T-helper 1 cell treated with Interleukin-12 subunit alpha and Interleukin-12 subunit beta and Interleukin-4 antibody, amounts not matched to agents 30 μg/mL and 1 μg/mL, for 36 hours (primary cell): ENCODE measurements at regions not wholly inside any gene's neighbourhood (a gene's known extent, or its start where the extent isn't known, plus 50 kb on each side); places are given as distances from the start of the nearest gene placed in this dataset.

Experiments
- H3K27ac Mint-ChIP-seq: one replicate; pipeline ENCODE4 v1.8.0; 2021; ENCODE audit warnings: mild to moderate bottlenecking, mixed read lengths
- H3K27me3 Mint-ChIP-seq: one replicate; pipeline ENCODE4 v1.8.0; 2021; ENCODE audit warnings: low read depth, mixed read lengths
- H3K36me3 Mint-ChIP-seq: one replicate; pipeline ENCODE4 v1.8.0; 2021; ENCODE audit warnings: low read depth, mixed read lengths
- H3K4me1 Mint-ChIP-seq: one replicate; pipeline ENCODE4 v1.8.0; 2021; ENCODE audit warnings: low read depth, mixed read lengths
- H3K4me3 Mint-ChIP-seq: one replicate; pipeline ENCODE4 v1.8.0; 2021; ENCODE audit warnings: mild to moderate bottlenecking, moderate library complexity, mixed read lengths
- H3K9me3 Mint-ChIP-seq: one replicate; pipeline ENCODE4 v1.8.0; 2021; ENCODE audit warnings: mixed read lengths

DNA sequence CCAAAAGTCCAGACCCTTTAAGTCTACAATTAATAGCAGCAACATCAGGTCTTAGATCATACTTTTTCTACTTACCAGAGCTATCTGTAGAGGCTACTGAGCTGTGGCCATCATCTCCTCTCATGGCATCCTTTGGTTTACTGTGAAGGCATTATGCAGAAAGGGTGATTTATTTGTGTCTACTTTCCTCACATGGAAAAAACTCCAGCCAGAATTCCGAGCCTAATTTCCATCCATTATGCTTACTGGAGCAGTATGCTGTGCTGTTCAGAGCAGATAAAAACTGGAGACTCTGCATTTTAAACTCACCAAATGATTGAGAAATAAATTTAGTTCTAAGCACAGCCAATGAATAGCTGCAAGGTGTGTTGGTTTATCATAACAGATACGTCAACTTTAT, 581.8 kb downstream of the ETS1 start:
- Mint-ChIP-seq H3K9me3 (peaks cover 11% of the 10 kb centered on the region), H3K36me3 (no peaks in the 10 kb centered on the region), H3K4me1 (no peaks in the 10 kb centered on the region), H3K27me3 (peaks cover 28% of the 10 kb centered on the region), H3K27ac (no peak overlapping the region), H3K4me3 (no peak overlapping the region)

DNA sequence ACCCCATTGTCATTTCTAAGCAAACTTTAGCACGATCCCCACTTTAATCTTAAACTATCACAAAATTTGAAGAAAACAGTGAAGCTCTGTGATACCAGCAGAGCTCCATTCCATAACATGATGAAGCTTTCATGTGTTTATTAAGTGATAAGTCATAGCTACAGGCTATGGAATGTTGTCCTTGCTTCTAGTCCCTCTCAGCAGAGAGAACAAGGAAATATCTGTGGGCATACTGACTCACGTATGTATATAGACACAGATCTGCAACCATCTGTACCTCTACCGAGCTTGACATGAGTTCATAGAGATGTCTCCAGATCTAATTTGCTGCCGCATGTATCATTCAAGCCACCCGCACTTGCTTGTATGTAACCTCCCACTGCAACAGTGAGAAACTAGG, 588.9 kb downstream of the ETS1 start:
- Mint-ChIP-seq H3K9me3 (no peaks in the 10 kb centered on the region), H3K4me1 (no peaks in the 10 kb centered on the region), H3K36me3 (no peaks in the 10 kb centered on the region), H3K27ac (no peak overlapping the region), H3K27me3 (peaks cover 32% of the 10 kb centered on the region), H3K4me3 (no peak overlapping the region)

- Mint-ChIP-seq H3K4me3 (no peak overlapping the region), H3K27me3 (peaks cover 24% of the 10 kb centered on the region), H3K4me1 (no peaks in the 10 kb centered on the region), H3K36me3 (no peaks in the 10 kb centered on the region), H3K9me3 (no peaks in the 10 kb centered on the region), H3K27ac (no peak overlapping the region)
These were observed 589.8 kb downstream of the ETS1 start for GRCh38 chr11:127997594-127997993.

DNA sequence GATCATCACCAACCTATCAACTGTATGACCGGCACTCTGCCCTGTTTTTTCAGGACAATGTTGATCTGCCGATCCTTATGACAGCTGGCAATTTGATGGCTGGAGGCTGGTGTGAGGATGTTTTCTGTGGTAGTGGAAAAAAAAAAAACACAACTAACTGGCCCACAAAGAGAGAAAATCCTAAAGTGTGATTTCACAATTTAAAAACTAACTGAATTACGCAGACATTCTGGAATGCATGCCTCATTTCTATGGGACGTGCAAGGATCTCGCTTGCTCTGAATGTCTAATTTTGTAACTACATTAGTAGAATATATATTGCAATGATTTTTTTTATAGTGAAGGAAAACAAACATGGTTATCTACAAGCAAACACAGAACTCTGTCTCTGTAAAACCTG, 590.5 kb downstream of the ETS1 start:
- Mint-ChIP-seq H3K27me3 (peaks cover 17% of the 10 kb centered on the region), H3K27ac (no peak overlapping the region), H3K4me3 (no peak overlapping the region), H3K4me1 (no peaks in the 10 kb centered on the region), H3K36me3 (no peaks in the 10 kb centered on the region), H3K9me3 (no peaks in the 10 kb centered on the region)

GRCh38 chr11:127995921-127996320, 591.4 kb downstream of the ETS1 start:
- Mint-ChIP-seq H3K27me3 (peaks cover 17% of the 10 kb centered on the region), H3K27ac (no peak overlapping the region), H3K4me1 (no peaks in the 10 kb centered on the region), H3K36me3 (no peaks in the 10 kb centered on the region), H3K4me3 (no peak overlapping the region), H3K9me3 (no peaks in the 10 kb centered on the region)

- no peak overlapping the region for H3K27ac Mint-ChIP-seq
- no peak overlapping the region for H3K4me3 Mint-ChIP-seq
- no peaks in the 10 kb centered on the region for H3K4me1 Mint-ChIP-seq
- H3K9me3 Mint-ChIP-seq, result no peaks in the 10 kb centered on the region
- H3K27me3 Mint-ChIP-seq, result peaks cover 13% of the 10 kb centered on the region
- no peaks in the 10 kb centered on the region for H3K36me3 Mint-ChIP-seq
These were observed 592.6 kb downstream of the ETS1 start for GRCh38 chr11:127994736-127995135.

GRCh38 chr11:127993788-127994187, 593.6 kb downstream of the ETS1 start:
- H3K9me3 Mint-ChIP-seq, result no peaks in the 10 kb centered on the region
- peaks cover 13% of the 10 kb centered on the region for H3K27me3 Mint-ChIP-seq
- H3K36me3 Mint-ChIP-seq, result no peaks in the 10 kb centered on the region
- no peak overlapping the region for H3K4me3 Mint-ChIP-seq
- H3K27ac Mint-ChIP-seq, result no peak overlapping the region
- no peaks in the 10 kb centered on the region for H3K4me1 Mint-ChIP-seq

DNA sequence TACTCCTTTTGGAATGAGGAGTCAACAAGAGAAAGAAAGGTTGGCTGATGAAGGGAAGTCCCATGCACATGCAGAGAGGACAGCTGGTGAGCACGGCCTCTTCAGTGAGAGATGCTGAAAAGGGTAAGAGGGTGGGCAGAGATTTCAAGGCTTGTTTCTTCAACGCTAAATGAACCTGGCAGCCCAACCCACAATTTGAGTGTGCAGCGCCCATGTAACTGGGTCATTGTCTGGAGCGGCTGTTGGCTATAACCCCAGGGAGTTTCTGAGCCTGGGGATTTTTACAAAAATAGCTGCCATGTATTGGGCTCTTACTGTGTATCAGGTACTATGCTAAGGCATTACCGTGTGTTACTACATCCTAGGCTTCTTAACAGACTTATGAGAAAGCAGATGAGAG, 594.1 kb downstream of the ETS1 start:
- Mint-ChIP-seq H3K4me3 (no peak overlapping the region), H3K9me3 (no peaks in the 10 kb centered on the region), H3K36me3 (no peaks in the 10 kb centered on the region), H3K4me1 (no peaks in the 10 kb centered on the region), H3K27ac (no peak overlapping the region), H3K27me3 (peaks cover 13% of the 10 kb centered on the region)

GRCh38 chr11:127986073-127986472, 601.3 kb downstream of the ETS1 start:
- Mint-ChIP-seq H3K27ac (no peak overlapping the region), H3K4me3 (no peak overlapping the region), H3K4me1 (no peaks in the 10 kb centered on the region), H3K36me3 (no peaks in the 10 kb centered on the region), H3K9me3 (no peaks in the 10 kb centered on the region), H3K27me3 (no peaks in the 10 kb centered on the region)

- Mint-ChIP-seq H3K27ac (no peak overlapping the region), H3K4me3 (no peak overlapping the region), H3K4me1 (no peaks in the 10 kb centered on the region), H3K27me3 (peaks cover 12% of the 10 kb centered on the region), H3K9me3 (peaks cover 5% of the 10 kb centered on the region), H3K36me3 (no peaks in the 10 kb centered on the region)
These were observed 614.5 kb downstream of the ETS1 start for GRCh38 chr11:127972816-127973215.

DNA sequence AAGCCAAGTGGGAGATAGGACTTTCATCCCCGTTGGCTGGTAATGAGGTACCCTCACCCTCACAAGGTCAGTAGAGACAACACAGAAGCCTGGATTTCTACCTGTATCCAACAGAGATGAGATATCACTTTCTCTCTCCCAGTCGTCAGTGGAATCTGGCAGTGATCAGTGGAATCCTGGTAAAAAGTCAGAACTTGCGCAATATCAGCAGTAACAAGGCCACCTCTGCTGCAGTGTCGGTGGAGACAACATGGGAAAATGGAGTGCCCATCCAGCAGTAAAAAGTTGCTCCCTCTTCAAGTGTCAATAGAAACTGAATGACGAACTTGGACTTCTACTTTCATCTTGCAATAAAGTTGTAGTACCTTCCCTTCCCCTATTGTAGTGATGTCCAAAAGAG, 615.9 kb downstream of the ETS1 start:
- Mint-ChIP-seq H3K4me1 (no peaks in the 10 kb centered on the region), H3K9me3 (peaks cover 5% of the 10 kb centered on the region), H3K36me3 (no peaks in the 10 kb centered on the region), H3K27ac (no peak overlapping the region), H3K27me3 (peaks cover 12% of the 10 kb centered on the region), H3K4me3 (no peak overlapping the region)

GRCh38 chr11:127966821-127967220, 620.5 kb downstream of the ETS1 start:
- H3K27me3 Mint-ChIP-seq, result peaks cover 12% of the 10 kb centered on the region
- H3K4me3 Mint-ChIP-seq, result no peak overlapping the region
- H3K36me3 Mint-ChIP-seq, result no peaks in the 10 kb centered on the region
- no peaks in the 10 kb centered on the region for H3K4me1 Mint-ChIP-seq
- H3K9me3 Mint-ChIP-seq, result peaks cover 5% of the 10 kb centered on the region
- H3K27ac Mint-ChIP-seq, result no peak overlapping the region

- no peaks in the 10 kb centered on the region for H3K4me1 Mint-ChIP-seq
- peaks cover 5% of the 10 kb centered on the region for H3K9me3 Mint-ChIP-seq
- peaks cover 12% of the 10 kb centered on the region for H3K27me3 Mint-ChIP-seq
- H3K4me3 Mint-ChIP-seq, result no peak overlapping the region
- H3K27ac Mint-ChIP-seq, result no peak overlapping the region
- H3K36me3 Mint-ChIP-seq, result no peaks in the 10 kb centered on the region
These were observed 621.3 kb downstream of the ETS1 start for GRCh38 chr11:127965939-127966668.

- H3K4me1 Mint-ChIP-seq, result no peaks in the 10 kb centered on the region
- H3K36me3 Mint-ChIP-seq, result no peaks in the 10 kb centered on the region
- H3K9me3 Mint-ChIP-seq, result no peaks in the 10 kb centered on the region
- no peaks in the 10 kb centered on the region for H3K27me3 Mint-ChIP-seq
- H3K4me3 Mint-ChIP-seq, result no peak overlapping the region
- no peak overlapping the region for H3K27ac Mint-ChIP-seq
These were observed 624.9 kb downstream of the ETS1 start for GRCh38 chr11:127962416-127962815.

- H3K27me3 Mint-ChIP-seq, result peaks cover 6% of the 10 kb centered on the region
- no peaks in the 10 kb centered on the region for H3K9me3 Mint-ChIP-seq
- H3K36me3 Mint-ChIP-seq, result no peaks in the 10 kb centered on the region
- H3K4me1 Mint-ChIP-seq, result no peaks in the 10 kb centered on the region
- no peak overlapping the region for H3K27ac Mint-ChIP-seq
- no peak overlapping the region for H3K4me3 Mint-ChIP-seq
These were observed 637.2 kb downstream of the ETS1 start for GRCh38 chr11:127950162-127950561.

DNA sequence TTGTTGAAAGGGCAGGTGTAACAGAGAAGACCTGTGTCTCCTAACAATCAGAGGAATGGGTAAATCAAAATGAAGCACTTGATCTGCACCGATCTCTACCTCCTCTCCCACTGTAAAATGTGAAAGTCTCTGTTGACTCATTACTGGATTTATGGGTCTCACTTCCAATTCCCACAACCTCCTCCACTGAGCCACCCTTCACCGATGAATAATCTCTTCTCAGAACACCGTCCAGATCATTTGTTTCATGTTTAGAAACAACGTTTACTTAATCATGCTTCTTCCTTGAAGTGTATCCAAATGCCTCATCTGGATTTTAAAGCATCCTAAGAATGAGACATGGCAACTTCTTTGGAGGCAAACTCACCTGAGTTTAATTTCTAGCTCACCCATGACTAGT, 643.6 kb downstream of the ETS1 start:
- no peaks in the 10 kb centered on the region for H3K36me3 Mint-ChIP-seq
- no peak overlapping the region for H3K4me3 Mint-ChIP-seq
- peaks cover 3% of the 10 kb centered on the region for H3K9me3 Mint-ChIP-seq
- no peak overlapping the region for H3K27ac Mint-ChIP-seq
- peaks cover 5% of the 10 kb centered on the region for H3K4me1 Mint-ChIP-seq
- H3K27me3 Mint-ChIP-seq, result peaks cover 5% of the 10 kb centered on the region
